ENCODE measurements at regions not wholly inside any gene's neighbourhood (a gene's known extent, or its start where the extent isn't known, plus 50 kb on each side); places are given as distances from the start of the nearest gene placed in this dataset.

DNA sequence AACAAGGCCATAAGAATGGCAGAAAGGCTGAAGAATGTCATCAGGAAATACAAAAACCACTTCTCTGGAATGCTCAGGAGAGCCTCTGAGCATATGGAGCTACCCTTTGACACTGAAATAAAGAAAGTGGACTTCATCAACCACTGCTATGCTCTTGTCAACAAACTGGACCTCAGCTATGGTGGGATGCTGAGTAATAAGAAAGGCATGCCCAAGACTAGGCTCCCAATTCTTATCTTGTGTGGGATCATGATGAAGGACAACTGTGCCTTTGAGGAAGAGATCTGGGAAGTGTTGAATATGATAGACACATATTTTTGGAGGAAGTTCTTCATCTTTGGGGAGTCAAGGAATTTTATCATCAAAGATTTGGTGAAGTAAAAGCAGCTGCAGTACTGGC is 86.9 kb upstream of the MAGEB16 start:
- DNase-seq (no peak), ATAC-seq (ENCODE audit: poor library complexity) (no peak)
- intact Hi-C loops (cut with DNase I), result no loop called here

DNA sequence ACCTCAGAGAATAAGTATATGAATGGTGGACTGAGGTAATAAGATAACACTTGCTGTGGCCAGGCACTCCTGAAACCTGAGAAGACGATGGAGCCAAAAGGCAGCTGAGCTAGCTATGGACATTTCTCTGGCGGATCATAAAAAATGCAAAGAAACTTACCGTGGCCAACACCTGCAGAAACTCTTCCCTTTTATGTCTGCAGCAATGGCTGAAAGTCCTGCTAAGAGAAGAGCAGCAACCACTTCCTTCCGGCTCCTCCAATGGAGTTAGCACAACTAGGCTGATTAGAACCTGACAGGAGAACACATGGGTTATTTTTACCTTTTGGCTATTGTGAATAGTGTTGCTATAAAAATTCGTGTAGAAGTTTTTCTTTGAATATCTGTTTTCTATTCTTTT is 76.0 kb upstream of the MAGEB16 start:
- intact Hi-C loops (cut with DNase I), result no loop called here
- DNase-seq (no peak), ATAC-seq (ENCODE audit: poor library complexity) (no peak)

DNA sequence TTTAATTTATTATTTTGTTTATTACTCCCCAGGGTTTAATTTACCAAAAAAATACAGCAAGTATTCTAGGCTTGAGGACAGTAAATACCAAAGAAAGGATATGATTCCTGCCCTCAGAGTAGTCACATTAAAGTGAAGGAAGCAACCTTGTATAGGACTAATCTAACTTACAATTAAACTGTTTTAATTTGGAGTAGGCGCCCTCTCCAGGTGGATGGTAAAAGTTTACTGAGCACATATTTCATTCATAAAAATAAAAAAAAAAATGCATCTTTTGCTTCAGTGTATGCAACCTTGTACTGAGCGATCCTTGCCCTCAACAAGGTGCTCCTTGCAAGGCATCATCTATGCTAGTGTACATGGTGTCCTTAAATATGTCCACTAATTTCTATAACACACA is 72.0 kb upstream of the MAGEB16 start:
- ATAC-seq (ENCODE audit: poor library complexity), result no peak
- intact Hi-C loops (cut with DNase I), result no loop called here
- no peak for DNase-seq

DNA sequence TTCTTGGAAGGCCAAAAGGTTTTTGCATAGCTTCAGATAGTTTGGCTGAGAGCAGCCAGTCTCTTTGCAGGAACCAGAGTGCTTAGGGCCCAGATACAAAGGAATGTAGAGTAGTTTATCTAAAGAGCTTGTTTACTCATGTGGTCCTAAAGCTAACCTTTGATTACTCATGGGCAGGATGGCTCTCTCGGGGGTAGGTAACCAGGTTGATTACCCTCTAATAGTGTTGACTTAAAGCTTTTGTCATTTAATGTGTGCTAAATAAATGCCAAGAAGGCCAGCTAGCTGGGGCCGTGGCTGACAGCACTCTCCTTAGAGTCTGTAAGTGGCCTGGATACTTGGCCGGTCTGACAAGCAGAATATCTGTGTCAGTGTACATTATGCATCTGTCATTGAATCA is 69.7 kb upstream of the MAGEB16 start:
- DNase-seq, result no peak
- intact Hi-C loops (cut with DNase I), result no loop called here
- ATAC-seq (ENCODE audit: poor library complexity), result no peak

DNA sequence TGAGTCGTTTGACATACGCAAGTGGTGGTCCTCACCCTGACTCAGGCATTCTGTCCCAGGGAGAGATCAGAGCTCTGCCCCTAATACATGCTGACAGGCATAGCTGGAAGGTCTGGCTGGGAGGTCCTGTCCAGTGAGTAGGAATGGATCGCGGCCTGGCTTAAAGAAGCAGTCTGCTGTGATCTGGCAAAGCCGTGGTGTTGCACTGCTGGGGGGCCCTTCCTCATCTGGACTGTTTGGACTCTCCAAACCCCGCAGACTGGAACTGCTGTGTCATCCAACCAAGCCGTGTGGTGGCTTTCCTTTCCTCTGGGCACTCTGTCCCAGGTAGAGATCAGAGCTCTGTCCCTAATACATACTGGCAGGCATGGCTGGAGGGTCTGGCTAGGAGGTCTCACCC is 64.3 kb upstream of the MAGEB16 start:
- DNase-seq (no peak), ATAC-seq (ENCODE audit: poor library complexity) (no peak)
- intact Hi-C loops (cut with DNase I), result no loop called here

DNA sequence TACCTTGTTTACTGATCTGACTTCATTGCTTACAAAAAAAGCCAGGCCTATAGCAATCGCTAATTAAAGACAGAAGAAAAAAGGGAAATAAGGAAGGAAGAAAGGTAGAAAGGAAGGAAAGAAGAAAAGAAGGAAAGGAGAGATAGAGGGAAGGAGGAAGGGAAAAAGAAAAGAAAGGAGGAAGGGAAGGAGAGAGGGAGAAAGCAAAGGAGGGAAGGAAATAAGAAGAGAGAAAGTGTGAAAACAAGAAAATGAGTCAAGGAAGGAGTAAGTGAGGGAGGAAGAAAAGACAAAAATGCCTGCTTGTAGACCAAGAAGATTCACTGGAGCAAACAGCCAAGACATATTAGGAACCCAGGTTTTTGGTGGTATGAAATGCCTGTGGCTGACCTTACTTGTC is 57.0 kb upstream of the MAGEB16 start:
- ATAC-seq (ENCODE audit: poor library complexity), result no peak
- no peak for DNase-seq
- intact Hi-C loops (cut with DNase I), result no loop called here

DNA sequence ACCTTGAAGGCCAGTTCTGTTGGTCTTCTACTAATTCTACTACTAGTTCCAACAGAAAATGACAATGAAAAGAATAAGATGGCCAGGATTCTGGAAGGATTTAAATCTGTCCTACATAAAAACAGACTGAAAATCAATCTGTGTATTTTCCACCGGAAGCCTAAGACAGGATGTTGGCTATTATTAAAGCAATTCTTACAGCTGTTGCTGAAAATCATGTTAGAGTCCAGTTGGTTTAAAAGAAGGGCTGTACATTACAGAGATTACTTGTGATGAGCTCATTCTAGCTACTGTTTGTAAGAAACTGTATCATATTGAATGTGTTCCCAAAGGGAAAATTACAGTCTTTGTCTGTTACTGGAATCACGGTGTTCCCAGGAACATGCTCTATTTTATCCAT is 54.8 kb upstream of the MAGEB16 start:
- ATAC-seq (ENCODE audit: poor library complexity), result no peak
- no peak for DNase-seq
- intact Hi-C loops (cut with DNase I), result no loop called here

Measured in Right ventricle myocardium superior (tissue), 1 donor.